GM13976 (cell line): ENCODE measurements at regions not wholly inside any gene's neighbourhood (a gene's known extent, or its start where the extent isn't known, plus 50 kb on each side); places are given as distances from the start of the nearest gene placed in this dataset.

Experiments used
- DNase-seq: peaks from one replicate; pipeline ENCODE4 v3.0.0; 2012; ENCODE audit warnings: low spot score
- in situ Hi-C: fragments of 300-500 bp; cut with MboI; formaldehyde crosslinking; loops from one replicate; pipeline ENCODE4 v1.12.0; 2022; ENCODE audit warnings: low sequenced_read_pairs, mixed read lengths, inconsistent platforms; ENCODE audit not compliant: unreplicated experiment
- TF ChIP-seq, protein P1 (sequence below): IDR thresholded peaks from 2 replicates; pipeline ENCODE4 v1.5.1; 2012; ENCODE audit warnings: borderline replicate concordance, mild to moderate bottlenecking; ENCODE audit not compliant: insufficient read depth; ENCODE audit errors: extremely low read depth, missing control alignments, control extremely low read depth

DNA sequence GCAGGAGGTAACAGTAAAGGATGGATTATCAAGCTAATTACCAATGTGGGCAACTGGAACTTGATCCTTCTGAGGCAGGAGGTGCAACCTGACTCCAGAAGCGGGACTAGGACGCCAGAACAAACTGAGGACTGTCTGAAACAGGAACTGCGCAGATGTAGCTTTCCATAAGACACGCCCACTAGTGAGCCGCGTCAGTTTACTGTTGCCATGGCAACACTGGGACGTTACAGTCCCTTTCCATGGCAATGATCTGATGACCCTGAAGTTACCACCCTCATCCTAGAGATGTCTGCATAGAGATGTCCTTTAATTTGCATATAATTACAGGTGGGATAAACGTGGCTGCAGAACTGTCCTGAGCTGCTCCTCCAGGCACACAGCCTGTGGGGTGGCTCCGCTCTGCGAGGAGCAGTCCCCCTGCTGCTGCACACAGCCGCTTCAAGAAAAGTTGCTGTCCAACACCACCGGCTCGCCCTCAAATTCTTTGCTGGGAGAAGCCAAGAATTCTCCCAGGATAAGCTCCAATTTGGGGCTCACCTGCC is 816.6 kb downstream of the UQCRFS1 start:
- no peak for DNase-seq
- TF ChIP-seq, protein P1, sequence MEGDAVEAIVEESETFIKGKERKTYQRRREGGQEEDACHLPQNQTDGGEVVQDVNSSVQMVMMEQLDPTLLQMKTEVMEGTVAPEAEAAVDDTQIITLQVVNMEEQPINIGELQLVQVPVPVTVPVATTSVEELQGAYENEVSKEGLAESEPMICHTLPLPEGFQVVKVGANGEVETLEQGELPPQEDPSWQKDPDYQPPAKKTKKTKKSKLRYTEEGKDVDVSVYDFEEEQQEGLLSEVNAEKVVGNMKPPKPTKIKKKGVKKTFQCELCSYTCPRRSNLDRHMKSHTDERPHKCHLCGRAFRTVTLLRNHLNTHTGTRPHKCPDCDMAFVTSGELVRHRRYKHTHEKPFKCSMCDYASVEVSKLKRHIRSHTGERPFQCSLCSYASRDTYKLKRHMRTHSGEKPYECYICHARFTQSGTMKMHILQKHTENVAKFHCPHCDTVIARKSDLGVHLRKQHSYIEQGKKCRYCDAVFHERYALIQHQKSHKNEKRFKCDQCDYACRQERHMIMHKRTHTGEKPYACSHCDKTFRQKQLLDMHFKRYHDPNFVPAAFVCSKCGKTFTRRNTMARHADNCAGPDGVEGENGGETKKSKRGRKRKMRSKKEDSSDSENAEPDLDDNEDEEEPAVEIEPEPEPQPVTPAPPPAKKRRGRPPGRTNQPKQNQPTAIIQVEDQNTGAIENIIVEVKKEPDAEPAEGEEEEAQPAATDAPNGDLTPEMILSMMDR = no peak
- in situ Hi-C loops = no loop called here

GRCh38 chr19:28394725-28395124 is 818.2 kb downstream of the UQCRFS1 start:
- in situ Hi-C loops = no loop called here
- DNase-seq = no peak
- TF ChIP-seq, protein P1 = no peak

GRCh38 chr19:28393574-28394336 is 819.2 kb downstream of the UQCRFS1 start:
- TF ChIP-seq, protein P1 = no peak
- no peak for DNase-seq
- in situ Hi-C loops = no loop called here

GRCh38 chr19:28388988-28389387 is 824.0 kb downstream of the UQCRFS1 start:
- DNase-seq = no peak
- TF ChIP-seq, protein P1 = no peak
- in situ Hi-C loops = no loop called here

DNA sequence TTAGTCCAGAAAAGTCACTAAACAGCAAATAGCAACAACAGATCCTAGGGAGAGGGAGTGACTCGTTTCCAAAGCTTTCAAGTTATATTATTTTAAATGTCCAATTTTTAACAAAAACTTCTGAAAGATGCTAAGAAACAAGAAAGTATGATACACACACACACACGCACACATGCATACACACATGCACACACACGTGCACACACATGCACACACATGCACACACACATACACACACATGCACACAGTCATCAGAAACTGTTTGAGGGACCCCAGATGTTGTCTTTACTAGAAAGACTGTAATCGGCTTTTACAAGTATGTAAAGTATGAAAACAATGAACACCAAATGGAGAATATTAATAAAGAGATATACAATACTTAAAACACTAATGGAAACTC is 825.4 kb downstream of the UQCRFS1 start:
- TF ChIP-seq, protein P1 = no peak
- DNase-seq = no peak
- in situ Hi-C loops = no loop called here

GRCh38 chr19:28386470-28386869 is 826.5 kb downstream of the UQCRFS1 start:
- in situ Hi-C loops = no loop called here
- no peak for DNase-seq
- TF ChIP-seq, protein P1 = no peak
